ENCODE measurements at regions not wholly inside any gene's neighbourhood (a gene's known extent, or its start where the extent isn't known, plus 50 kb on each side); places are given as distances from the start of the nearest gene placed in this dataset.

GRCh38 chr13:29911781-29912418 is 61.5 kb upstream of the UBL3 start:
- Mint-ChIP-seq H3K4me3 (no peak overlapping the region), H3K27me3 (peaks cover 6 to 14% of the 10 kb centered on the region in 2 donors), H3K27ac (no peak overlapping the region), H3K36me3 (no peaks in the 10 kb centered on the region), H3K4me1 (ENCODE audit: low read depth in 2 of 2) (no peaks in the 10 kb centered on the region), H3K9me3 (no peaks in the 10 kb centered on the region)
- DNase-seq (ENCODE audit: low spot score) (no peak), ATAC-seq (peak in 1 of 2 donors; percentile 43)

GRCh38 chr13:29909975-29910674 is 59.7 kb upstream of the UBL3 start:
- DNase-seq (ENCODE audit: low spot score) = no peak
- Mint-ChIP-seq H3K4me1 (ENCODE audit: low read depth in 2 of 2) (no peaks in the 10 kb centered on the region), H3K27me3 (peaks cover 6 to 14% of the 10 kb centered on the region in 2 donors), H3K27ac (no peak overlapping the region), H3K9me3 (no peaks in the 10 kb centered on the region), H3K36me3 (no peaks in the 10 kb centered on the region), H3K4me3 (no peak overlapping the region)
- peak in 1 of 2 donors; percentile 20 for ATAC-seq

GRCh38 chr13:29909081-29909730 is 58.8 kb upstream of the UBL3 start:
- H3K27ac Mint-ChIP-seq = no peak overlapping the region
- DNase-seq (ENCODE audit: low spot score) = no peak
- no peak for ATAC-seq
- no peaks in the 10 kb centered on the region for H3K9me3 Mint-ChIP-seq
- H3K27me3 Mint-ChIP-seq = peaks cover 6 to 14% of the 10 kb centered on the region in 2 donors
- no peaks in the 10 kb centered on the region for H3K4me1 Mint-ChIP-seq (ENCODE audit: low read depth in 2 of 2)
- no peak overlapping the region for H3K4me3 Mint-ChIP-seq
- no peaks in the 10 kb centered on the region for H3K36me3 Mint-ChIP-seq

DNA sequence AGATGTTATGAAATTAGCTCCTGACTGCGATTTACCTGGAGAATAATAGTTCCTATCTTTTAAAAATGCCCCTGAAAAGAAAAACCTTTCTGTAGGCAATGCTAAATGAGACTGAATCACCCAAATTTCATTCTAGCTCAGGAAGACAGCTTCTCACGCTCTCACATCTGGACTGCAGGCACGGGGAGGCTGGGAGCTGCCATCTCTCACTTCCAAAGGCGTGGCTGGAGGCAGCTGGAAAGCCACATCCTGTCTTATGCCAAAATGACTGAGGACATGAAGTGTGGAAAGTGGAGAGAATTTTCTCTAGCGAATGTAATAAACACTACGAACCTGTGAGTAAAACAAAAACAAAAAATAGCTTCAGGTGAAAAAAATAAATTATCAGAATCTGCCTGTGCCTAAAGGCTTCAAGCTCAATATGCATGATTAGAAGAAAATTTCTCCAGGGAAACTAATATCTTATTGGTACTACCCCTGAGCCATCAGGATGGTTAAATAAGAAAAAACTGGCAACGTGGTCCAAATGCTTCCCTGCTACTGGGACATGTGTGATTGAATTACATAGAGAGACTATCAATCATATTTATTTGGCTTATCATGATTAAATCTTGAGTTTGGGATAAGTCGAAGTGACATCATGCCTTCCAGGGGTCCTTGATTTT is 58.1 kb upstream of the UBL3 start:
- Mint-ChIP-seq H3K27me3 (peaks cover 6 to 14% of the 10 kb centered on the region in 2 donors), H3K4me1 (ENCODE audit: low read depth in 2 of 2) (peaks cover 0 to 4% of the 10 kb centered on the region in 2 donors), H3K36me3 (no peaks in the 10 kb centered on the region), H3K4me3 (no peak overlapping the region), H3K9me3 (no peaks in the 10 kb centered on the region), H3K27ac (no peak overlapping the region)
- DNase-seq (ENCODE audit: low spot score) (no peak), ATAC-seq (no peak)

DNA sequence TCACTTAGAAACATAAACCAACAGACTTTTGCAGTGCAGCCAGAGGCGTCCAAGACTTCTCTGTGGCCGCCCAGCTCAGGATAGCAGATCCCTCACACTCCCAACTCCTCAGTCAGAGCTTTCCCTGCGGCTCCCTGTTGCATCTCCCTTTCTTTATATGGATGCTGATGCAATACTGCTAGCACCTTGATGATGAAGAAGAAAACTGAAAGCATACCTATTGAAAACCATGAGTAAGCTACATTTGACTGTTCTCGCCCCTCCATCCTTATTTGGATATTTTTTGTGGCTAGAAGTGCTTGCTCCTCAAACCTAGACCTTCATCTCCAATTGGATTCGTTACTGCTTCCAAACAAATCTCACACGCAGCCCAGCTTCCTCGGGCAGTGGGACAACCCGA is 57.3 kb upstream of the UBL3 start:
- Mint-ChIP-seq H3K27ac (no peak overlapping the region), H3K9me3 (no peaks in the 10 kb centered on the region), H3K4me3 (no peak overlapping the region), H3K27me3 (peaks cover 6 to 12% of the 10 kb centered on the region in 2 donors), H3K4me1 (ENCODE audit: low read depth in 2 of 2) (peaks cover 5 to 11% of the 10 kb centered on the region in 2 donors), H3K36me3 (no peaks in the 10 kb centered on the region)
- DNase-seq (ENCODE audit: low spot score) (no peak), ATAC-seq (no peak)

GRCh38 chr13:29906432-29907011 is 56.1 kb upstream of the UBL3 start:
- DNase-seq (ENCODE audit: low spot score) = no peak
- Mint-ChIP-seq H3K4me1 (ENCODE audit: low read depth in 2 of 2) (peaks cover 16 to 22% of the 10 kb centered on the region in 2 donors), H3K9me3 (no peaks in the 10 kb centered on the region), H3K27me3 (peaks cover 6 to 9% of the 10 kb centered on the region in 2 donors), H3K4me3 (no peak overlapping the region), H3K36me3 (no peaks in the 10 kb centered on the region), H3K27ac (no peak overlapping the region)
- ATAC-seq = no peak

DNA sequence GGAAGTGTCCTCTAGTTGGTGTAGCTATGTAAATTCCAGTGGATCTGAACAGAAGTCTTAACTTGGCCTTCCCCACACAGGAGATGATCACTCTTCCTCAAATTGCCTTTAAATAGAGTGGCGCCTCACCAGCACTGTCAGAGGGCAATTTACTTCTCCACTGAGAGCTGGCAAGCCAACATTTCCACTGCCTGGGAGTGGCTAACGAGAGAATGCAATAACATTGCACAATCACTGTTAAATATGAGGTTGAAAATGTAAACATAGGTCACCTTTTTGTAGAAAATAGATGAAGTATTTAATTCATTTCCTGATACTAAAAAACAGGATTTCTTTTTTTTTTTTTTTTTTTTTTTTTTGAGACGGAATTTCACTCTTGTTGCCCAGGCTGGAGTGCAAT is 55.4 kb upstream of the UBL3 start:
- no peak for DNase-seq (ENCODE audit: low spot score)
- no peak overlapping the region for H3K4me3 Mint-ChIP-seq
- H3K4me1 Mint-ChIP-seq (ENCODE audit: low read depth in 2 of 2) = peaks cover 23 to 27% of the 10 kb centered on the region in 2 donors
- H3K36me3 Mint-ChIP-seq = peaks cover 4% of the 10 kb centered on the region
- no peak overlapping the region for H3K27ac Mint-ChIP-seq
- ATAC-seq = no peak
- H3K27me3 Mint-ChIP-seq = peaks cover 6% of the 10 kb centered on the region in 2 donors
- peaks cover 4% of the 10 kb centered on the region for H3K9me3 Mint-ChIP-seq

- DNase-seq (ENCODE audit: low spot score) = no peak
- no peak for ATAC-seq
- no peak overlapping the region for H3K27ac Mint-ChIP-seq
- H3K4me3 Mint-ChIP-seq = no peak overlapping the region
- H3K9me3 Mint-ChIP-seq = peaks cover 5% of the 10 kb centered on the region
- peaks cover 27 to 28% of the 10 kb centered on the region in 2 donors for H3K4me1 Mint-ChIP-seq (ENCODE audit: low read depth in 2 of 2)
- H3K36me3 Mint-ChIP-seq = peaks cover 5% of the 10 kb centered on the region
- peaks cover 6% of the 10 kb centered on the region in 2 donors for H3K27me3 Mint-ChIP-seq
Measured at GRCh38 chr13:29903996-29904395, 53.6 kb upstream of the UBL3 start.

GRCh38 chr13:29903543-29903942 is 53.1 kb upstream of the UBL3 start:
- Mint-ChIP-seq H3K36me3 (peaks cover 5% of the 10 kb centered on the region), H3K27me3 (peaks cover 6% of the 10 kb centered on the region in 2 donors), H3K9me3 (peaks cover 5% of the 10 kb centered on the region), H3K4me1 (ENCODE audit: low read depth in 2 of 2) (peaks cover 27 to 28% of the 10 kb centered on the region in 2 donors), H3K27ac (no peak overlapping the region), H3K4me3 (no peak overlapping the region)
- no peak for DNase-seq (ENCODE audit: low spot score)
- no peak for ATAC-seq

- H3K36me3 Mint-ChIP-seq = peaks cover 5% of the 10 kb centered on the region
- H3K4me3 Mint-ChIP-seq = peak overlapping the region; percentile 81
- H3K4me1 Mint-ChIP-seq (ENCODE audit: low read depth in 2 of 2) = peaks cover 27 to 28% of the 10 kb centered on the region in 2 donors
- H3K27ac Mint-ChIP-seq = peak overlapping the region; percentile 43 to 80
- DNase-seq (ENCODE audit: low spot score) = no peak
- peaks cover 5% of the 10 kb centered on the region for H3K9me3 Mint-ChIP-seq
- peak in 1 of 2 donors; percentile 34 for ATAC-seq
- H3K27me3 Mint-ChIP-seq = peaks cover 1 to 2% of the 10 kb centered on the region in 2 donors
Measured at GRCh38 chr13:29902632-29903305, 52.4 kb upstream of the UBL3 start.

- Mint-ChIP-seq H3K4me1 (ENCODE audit: low read depth in 2 of 2) (peaks cover 27 to 28% of the 10 kb centered on the region in 2 donors), H3K27me3 (no peaks in the 10 kb centered on the region), H3K9me3 (peaks cover 5% of the 10 kb centered on the region), H3K36me3 (peaks cover 5% of the 10 kb centered on the region), H3K27ac (peak overlapping the region; percentile 43 to 80), H3K4me3 (peak overlapping the region; percentile 81)
- ATAC-seq = peak; percentile 82 to 92
- no peak for DNase-seq (ENCODE audit: low spot score)
Measured at GRCh38 chr13:29901710-29902631, 51.6 kb upstream of the UBL3 start.

Data from natural killer cell treated with Interleukin-12 subunit alpha and Interleukin-12 subunit beta and Interleukin-15 and Interleukin-18, amount 100 ng/mL, for 72 hours (primary cell).